Choroid plexus epithelial cell (primary cell): ENCODE measurements at regions not wholly inside any gene's neighbourhood (a gene's known extent, or its start where the extent isn't known, plus 50 kb on each side); places are given as distances from the start of the nearest gene placed in this dataset.

Experiments used
- DNase-seq: peaks from one replicate; pipeline ENCODE4 v3.0.0-alpha.2; 2010; ENCODE audit warnings: low read depth
- H3K4me3 ChIP-seq: 2 replicates; pipeline ENCODE4 v1.5.1; 2011; ENCODE audit warnings: low read depth, mild to moderate bottlenecking, control low read depth, low read length, moderate library complexity
- CTCF ChIP-seq: conservative IDR thresholded peaks from 2 replicates; pipeline ENCODE4 v1.5.1; 2011; ENCODE audit warnings: low read depth, mild to moderate bottlenecking, control low read depth, inconsistent platforms, low read length, moderate library complexity

DNA sequence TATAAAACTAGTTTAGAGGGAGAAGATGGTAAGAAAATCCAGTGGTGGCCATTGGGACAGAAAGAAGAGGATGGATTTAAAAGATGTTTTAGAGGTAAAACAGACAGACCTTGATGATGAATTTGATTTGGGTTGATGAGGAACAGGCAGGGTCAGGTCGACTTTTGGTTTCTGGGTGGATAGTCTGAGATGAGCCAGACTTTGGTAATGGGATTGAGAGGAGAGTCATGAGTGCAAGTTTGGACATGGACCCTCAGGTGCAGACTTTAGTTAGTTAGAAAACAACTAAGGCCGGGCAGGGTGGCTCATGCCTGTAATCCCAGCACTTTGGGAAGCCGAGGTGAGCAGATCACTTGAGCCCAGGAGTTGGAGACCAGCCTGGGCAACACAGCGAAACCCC, 257.9 kb downstream of the MAFB start:
- no peak for DNase-seq
- H3K4me3 ChIP-seq = no peak overlapping the region
- TF ChIP-seq CTCF = no peak

DNA sequence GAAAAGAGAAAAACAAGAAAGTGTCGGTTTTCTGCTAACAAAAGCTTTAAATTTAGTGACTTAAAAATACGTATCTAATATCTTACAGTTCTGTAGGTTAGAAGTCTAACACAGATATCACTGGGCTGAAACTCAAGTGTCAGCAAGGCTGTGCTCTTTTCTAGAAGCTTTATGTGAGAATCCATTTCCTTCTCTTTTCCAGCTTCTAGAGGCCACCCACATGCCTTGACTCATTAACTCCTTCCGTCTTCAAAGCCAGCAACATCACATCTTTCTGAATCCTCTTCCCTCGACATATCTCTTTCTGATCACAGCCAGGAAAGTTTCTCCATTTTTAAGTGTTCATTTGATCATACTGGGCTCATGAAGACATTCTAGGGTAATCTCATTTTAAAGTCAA, 262.0 kb downstream of the MAFB start:
- no peak for DNase-seq
- TF ChIP-seq CTCF = no peak
- H3K4me3 ChIP-seq = no peak overlapping the region

DNA sequence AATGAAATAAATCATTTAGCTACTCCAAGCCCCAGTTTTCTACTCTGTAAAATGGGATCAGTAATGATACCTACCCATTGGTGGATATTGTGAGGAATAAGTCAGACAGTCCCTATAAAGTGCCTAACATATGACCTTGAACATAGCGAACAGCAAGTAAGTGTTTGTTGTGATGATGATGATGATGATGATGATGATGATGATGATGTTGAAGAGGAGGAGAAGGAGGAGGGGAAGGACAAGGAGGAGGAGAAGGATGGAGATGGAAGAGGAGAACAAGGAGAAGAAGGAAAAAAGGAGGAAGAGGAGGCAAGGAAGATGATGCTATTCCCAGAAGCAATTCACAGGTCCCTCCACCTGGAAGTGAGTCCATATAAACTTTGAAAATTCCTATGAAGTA, 264.3 kb downstream of the MAFB start:
- no peak overlapping the region for H3K4me3 ChIP-seq
- no peak for DNase-seq
- no peak for TF ChIP-seq CTCF

GRCh38 chr20:40422656-40423055, 266.4 kb downstream of the MAFB start:
- H3K4me3 ChIP-seq = no peak overlapping the region
- no peak for TF ChIP-seq CTCF
- DNase-seq = no peak

DNA sequence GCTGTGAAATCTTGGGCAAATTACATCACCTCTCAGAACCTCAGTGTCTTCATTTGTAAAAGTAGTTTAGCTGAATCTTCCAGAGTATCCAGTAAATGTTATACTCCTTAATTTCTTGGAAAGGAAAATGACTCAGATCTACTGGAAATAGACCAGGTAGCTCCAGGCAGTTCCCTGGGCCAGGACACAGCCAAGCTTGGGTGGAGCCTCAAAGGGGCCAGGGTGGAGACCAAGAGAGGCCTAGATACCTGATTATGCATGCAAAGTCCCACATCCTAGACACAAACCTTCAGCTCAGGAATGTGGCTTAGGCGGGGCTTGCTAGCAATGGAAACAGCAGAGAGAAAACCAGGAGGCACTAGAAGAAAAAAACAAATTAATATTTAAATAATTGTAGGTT, 272.8 kb downstream of the MAFB start:
- DNase-seq = no peak
- no peak overlapping the region for H3K4me3 ChIP-seq
- TF ChIP-seq CTCF = no peak

- no peak for DNase-seq
- no peak overlapping the region for H3K4me3 ChIP-seq
- no peak for TF ChIP-seq CTCF
These were observed 274.0 kb downstream of the MAFB start for GRCh38 chr20:40414843-40415615.

DNA sequence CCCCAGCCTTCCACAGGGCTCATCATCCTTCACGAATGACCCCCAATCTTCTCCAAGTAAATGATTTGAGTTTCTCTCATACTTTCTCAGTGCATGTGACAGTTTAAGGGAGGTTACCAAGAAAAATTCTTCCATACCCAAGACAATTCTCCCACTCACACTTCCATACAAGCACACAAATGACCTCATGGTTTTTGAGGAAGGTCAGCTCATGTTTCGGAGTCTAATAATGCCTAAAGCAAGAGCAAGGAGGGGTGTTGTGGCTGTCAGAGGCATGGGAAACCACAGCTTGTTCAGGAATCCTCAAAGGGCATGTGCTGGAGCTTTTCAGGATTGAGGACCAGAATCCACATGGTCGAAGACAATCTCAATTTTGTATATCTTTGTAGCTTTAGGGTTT, 279.0 kb downstream of the MAFB start:
- no peak overlapping the region for H3K4me3 ChIP-seq
- TF ChIP-seq CTCF = no peak
- DNase-seq = no peak
